ENCODE measurements at regions not wholly inside any gene's neighbourhood (a gene's known extent, or its start where the extent isn't known, plus 50 kb on each side); places are given as distances from the start of the nearest gene placed in this dataset.

DNA sequence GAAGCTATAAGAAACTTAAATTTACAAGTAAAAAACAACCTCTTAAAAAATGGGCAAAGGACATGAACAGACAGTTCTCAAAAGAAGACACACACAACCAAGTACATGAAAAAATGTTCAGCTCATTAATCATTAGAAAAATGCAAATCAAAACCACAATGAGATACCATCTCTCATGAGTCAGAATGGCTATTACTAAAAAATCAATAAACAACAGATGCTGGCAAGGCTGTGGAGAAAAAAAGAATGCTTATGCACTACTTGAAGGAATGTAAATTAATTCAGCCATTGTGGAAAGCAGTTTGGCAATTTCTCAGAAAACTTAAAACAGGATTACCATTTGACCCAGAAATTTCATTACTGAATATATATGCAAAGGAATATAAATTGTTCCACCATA lies 666.3 kb upstream of the GRIA3 start:
- DNase-seq (ENCODE audit: low spot score): no peak

GRCh38 chrX:122545778-122546177 lies 638.3 kb upstream of the GRIA3 start:
- DNase-seq (ENCODE audit: low spot score): no peak

GRCh38 chrX:122546269-122546668 lies 637.8 kb upstream of the GRIA3 start:
- no peak for DNase-seq (ENCODE audit: low spot score)

DNA sequence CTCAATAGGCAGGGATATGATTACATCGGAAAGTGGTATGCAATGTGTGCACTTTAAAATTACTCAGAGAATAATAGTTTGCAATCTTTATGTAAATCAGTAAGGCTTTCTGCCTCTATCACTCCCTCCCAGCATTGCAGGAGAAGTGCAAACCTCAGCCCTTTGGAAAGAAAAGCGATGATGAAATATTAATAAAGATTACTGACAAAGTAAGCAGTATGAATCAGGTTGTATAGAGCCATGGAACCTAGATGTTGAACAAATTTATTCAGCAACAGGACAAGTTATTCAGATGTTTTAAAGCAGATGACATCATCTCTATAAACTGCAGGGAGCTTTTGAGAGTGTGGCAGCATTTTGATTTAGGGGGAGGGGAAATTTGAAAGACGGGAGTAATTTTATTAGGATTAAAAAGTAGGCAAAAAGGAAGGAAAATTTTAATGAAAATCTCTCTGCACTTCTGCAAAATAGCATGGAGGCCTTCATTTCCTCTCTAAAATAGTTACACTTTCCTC lies 631.7 kb upstream of the GRIA3 start:
- no peak for DNase-seq (ENCODE audit: low spot score)

- no peak for DNase-seq (ENCODE audit: low spot score)
These were observed 628.2 kb upstream of the GRIA3 start for GRCh38 chrX:122555925-122556324.

GRCh38 chrX:122565952-122566351 lies 618.1 kb upstream of the GRIA3 start:
- DNase-seq (ENCODE audit: low spot score): no peak

GRCh38 chrX:122566401-122566800 lies 617.7 kb upstream of the GRIA3 start:
- no peak for DNase-seq (ENCODE audit: low spot score)

DNA sequence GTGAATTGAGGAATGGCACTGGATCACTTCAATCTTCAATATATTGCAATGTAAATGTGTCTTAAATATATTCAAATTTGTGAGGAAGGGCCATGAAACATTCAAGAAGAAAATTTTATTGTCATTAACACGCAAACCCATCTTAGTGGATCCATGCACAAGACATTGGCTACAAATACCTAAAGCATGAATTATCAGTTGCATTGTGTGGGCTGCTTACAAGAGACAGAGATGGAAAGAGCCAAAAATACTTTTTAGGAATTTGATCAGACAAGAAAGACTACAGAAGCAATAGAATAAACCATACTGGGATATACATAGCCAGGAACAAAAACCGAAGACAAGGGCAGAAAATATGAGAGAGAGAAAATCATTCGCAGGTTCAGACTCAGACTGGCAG lies 616.2 kb upstream of the GRIA3 start:
- no peak for DNase-seq (ENCODE audit: low spot score)

DNA sequence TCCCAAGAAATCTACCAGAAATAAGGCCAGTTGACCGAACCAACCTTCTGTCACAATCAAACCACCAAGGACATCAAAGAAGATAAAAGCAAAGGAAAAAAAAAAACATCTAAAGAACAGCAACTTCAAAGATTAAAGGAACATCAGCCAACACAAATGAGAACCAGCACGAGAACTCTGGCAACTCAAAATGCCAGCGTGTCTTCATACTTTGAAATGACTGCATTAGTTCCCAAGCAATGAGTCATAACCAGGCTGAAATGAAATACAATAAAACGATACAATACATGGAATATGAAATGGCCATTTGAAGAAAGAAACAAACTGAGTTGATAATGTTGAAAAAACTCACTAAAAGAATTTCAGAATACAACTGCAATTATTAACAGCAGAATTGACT lies 611.6 kb upstream of the GRIA3 start:
- no peak for DNase-seq (ENCODE audit: low spot score)

- no peak for DNase-seq (ENCODE audit: low spot score)
These were observed 605.0 kb upstream of the GRIA3 start for GRCh38 chrX:122579036-122579435.

- DNase-seq (ENCODE audit: low spot score): no peak
These were observed 604.6 kb upstream of the GRIA3 start for GRCh38 chrX:122579526-122579925.

DNA sequence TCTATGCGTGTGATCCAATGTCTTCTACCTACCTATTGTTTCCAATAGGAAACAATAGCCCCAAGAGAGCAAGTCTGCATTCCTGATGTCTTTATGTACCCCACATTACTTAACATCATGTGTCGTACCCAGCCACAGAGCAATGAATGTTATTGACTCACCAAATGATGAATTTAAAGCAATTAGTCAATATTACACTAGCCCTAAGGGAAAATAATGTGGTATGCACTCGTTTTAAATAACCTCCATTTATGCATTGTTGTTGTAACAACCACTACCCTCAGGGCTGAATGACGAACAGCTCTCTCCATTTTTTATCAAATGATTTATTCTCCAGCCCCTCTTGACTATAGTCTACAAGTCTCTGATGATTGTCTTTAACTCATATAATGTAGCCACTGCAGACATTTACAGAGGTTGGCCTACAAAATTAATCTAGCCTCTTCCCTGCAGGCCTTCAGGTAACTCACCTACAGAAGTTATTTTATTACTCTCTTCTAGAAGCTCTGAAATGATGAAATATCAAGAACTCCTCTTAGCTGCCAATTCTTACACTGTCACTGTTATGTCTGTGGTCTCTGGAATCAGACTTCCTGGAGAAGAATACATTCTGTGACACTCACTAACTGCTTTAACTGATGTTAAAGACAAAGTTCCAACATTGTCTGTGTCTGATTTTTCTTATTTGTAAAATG lies 601.7 kb upstream of the GRIA3 start:
- no peak for DNase-seq (ENCODE audit: low spot score)

GRCh38 chrX:122582975-122583305 lies 601.1 kb upstream of the GRIA3 start:
- no peak for DNase-seq (ENCODE audit: low spot score)

GRCh38 chrX:122583551-122583950 lies 600.5 kb upstream of the GRIA3 start:
- no peak for DNase-seq (ENCODE audit: low spot score)

DNA sequence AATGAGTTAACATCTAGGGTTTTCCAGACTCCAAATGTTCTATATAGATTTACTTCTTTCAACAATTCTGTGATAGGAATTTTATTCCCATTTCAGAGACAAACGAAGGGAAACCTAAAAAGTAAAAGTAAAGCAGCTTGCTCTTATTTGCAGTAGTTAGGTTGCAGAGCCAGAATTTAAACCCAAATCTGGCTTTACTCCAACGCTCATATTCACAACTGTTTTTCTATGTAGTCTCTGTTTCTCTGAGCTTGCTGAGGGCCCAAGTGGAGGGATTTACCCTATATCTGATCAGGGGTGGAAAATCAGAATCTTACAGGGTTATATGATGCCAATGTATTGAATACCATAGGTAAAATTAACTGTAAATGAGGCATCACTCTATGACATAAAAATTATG lies 599.1 kb upstream of the GRIA3 start:
- no peak for DNase-seq (ENCODE audit: low spot score)

DNA sequence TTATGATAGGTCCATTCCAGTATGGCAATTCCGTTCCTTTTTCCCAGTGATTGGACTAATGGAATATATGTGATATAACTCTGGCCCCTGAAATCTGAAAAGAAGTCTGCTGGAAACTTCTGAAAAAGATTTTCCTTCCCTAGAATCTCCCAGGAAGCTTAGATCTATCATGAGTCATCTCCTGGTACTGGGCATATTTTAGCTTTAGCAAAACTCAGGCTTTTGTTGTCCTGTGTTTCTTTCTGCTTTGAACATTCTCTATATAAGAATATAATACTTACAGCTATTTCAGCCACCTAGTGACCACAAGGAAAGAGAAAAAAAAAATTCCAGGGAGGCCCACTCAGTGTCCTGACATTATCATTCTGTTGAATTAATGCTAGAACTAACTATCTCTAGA lies 597.2 kb upstream of the GRIA3 start:
- no peak for DNase-seq (ENCODE audit: low spot score)

DNA sequence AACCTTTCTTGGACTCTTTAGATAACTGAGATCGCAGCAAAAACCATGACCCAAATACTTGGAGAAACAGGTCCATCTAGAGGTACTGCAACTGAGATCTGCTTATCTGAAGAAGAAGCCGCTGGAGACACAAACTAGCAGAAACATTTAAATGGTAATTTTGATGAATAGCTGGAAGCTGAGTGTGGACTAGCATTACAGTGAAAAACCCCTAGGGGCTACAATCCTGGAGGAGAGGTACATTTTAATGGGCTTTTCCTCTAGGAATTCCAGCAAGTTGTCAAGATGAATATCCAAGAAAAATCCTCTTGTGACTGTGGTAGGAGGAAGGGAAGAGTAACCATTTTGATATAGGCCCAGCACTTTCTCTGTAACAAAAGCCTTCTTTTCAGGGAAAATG lies 592.5 kb upstream of the GRIA3 start:
- no peak for DNase-seq (ENCODE audit: low spot score)

DNA sequence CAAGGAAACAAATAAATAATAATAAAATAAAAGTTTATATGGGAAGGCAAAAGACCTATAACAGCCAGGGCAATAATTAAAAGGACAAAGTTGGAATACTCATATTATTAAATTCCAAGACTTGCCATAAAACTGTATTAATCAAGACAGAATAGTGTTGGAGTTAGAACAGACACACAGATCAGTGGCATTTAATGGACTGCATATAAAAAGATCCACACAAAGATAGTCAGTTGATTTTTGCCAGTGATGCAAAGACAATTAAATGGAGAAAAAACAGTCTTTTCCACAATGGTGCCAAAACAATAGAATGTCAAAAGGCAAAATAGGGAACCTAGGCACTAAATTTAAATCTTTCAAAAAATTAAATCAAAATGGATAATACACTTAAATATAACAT lies 587.1 kb upstream of the GRIA3 start:
- no peak for DNase-seq (ENCODE audit: low spot score)

DNA sequence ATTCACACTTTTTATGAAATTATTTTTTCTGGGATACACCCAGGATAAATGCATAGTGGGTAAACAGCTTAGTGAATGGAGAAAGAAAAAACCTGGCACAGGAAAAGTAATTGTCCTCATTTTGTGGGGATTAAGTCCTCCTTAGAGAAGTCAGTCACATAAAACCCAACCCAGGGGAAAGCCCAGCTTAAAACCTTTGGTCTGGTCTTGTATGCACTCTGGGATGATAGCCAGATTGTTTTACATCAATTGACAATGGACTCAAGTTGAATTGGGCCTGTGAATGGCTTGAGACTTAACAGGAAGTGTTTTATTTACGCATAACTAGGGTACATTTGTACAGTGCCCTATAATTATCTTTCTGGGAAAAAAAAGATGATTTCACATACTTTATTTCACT lies 561.3 kb upstream of the GRIA3 start:
- DNase-seq (ENCODE audit: low spot score): no peak

DNA sequence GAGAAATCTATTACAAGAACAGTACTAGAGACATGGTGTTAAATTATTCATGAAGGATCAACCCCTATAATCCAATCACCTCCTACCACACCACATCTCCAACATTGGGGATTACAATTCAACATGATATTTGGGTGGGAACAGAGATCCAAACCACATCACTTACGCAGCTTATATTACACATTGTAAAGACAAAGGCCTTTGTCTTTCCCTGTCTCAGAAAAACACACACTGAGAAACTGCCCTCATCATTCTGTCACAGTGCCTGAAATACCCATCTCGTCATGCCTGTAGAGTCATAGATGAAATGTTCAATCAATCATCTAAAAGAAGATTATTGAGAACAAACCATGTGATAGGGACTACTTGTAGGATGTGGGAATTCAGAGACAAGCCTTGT lies 558.8 kb upstream of the GRIA3 start:
- DNase-seq (ENCODE audit: low spot score): no peak

- DNase-seq (ENCODE audit: low spot score): no peak
These were observed 558.3 kb upstream of the GRIA3 start for GRCh38 chrX:122625821-122626220.

DNA sequence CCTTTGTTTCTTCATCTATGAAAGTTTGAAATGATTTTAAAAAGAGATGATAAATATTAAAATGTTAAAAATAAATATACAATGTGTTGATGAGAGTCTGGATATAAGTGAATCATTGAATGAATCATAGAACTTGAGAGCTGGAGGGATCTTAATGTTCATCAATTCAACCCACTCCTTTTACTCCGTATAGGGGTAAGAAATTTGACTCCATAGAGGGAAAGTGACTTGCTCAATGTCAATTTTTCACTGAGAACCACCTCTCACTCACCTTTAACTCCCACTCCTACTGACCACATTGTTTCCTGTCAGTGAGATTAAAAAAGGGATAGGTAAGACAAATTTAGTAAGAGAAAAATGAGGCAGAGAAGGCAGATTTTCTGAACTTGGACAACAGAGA lies 557.2 kb upstream of the GRIA3 start:
- DNase-seq (ENCODE audit: low spot score): no peak

DNA sequence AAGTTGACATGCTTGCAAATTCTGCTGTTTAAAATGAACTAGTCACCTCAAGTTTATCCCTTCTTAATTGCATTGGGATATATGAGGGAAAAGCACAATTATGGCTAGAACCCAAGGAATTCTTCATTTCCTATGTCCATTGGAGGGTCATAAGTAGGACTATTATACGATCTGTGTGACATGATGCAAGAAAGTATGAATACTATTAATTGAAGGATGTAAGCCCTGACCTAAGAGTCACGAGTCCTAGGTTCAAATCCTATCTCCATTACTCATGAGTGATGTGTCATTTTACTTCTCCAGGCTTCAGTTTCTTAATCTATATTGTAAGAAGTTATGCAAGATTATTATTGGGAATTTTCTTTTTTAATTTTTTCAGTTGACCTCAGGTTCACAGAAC lies 542.9 kb upstream of the GRIA3 start:
- no peak for DNase-seq (ENCODE audit: low spot score)

- DNase-seq (ENCODE audit: low spot score): no peak
These were observed 542.3 kb upstream of the GRIA3 start for GRCh38 chrX:122641826-122642225.
